H9 (cell line): ENCODE measurements at regions not wholly inside any gene's neighbourhood (a gene's known extent, or its start where the extent isn't known, plus 50 kb on each side); places are given as distances from the start of the nearest gene placed in this dataset.

Experiments used
- DNase-seq: peaks from one replicate; pipeline ENCODE4 v3.0.0-alpha.2; 2017
- H2AFZ ChIP-seq: one replicate; pipeline ENCODE4 v1.6.1; 2013; ENCODE audit warnings: mild to moderate bottlenecking, low read length, control low read depth, moderate library complexity
- H2AK5ac ChIP-seq: 2 replicates; pipeline ENCODE4 v1.6.1; 2013; ENCODE audit warnings: low read length, control low read depth, mixed read lengths; ENCODE audit not compliant: insufficient read length
- H2BK120ac ChIP-seq: one replicate; pipeline ENCODE4 v1.6.1; 2013; ENCODE audit warnings: low read depth, mild to moderate bottlenecking, low read length, control low read depth, inconsistent platforms; ENCODE audit not compliant: poor library complexity, severe bottlenecking
- H2BK12ac ChIP-seq: 2 replicates; pipeline ENCODE4 v1.6.1; 2013; ENCODE audit warnings: low read length, control low read depth, mixed read lengths, low read depth; ENCODE audit not compliant: insufficient read length
- H2BK15ac ChIP-seq: 2 replicates; pipeline ENCODE4 v1.6.1; 2013; ENCODE audit warnings: low read depth, low read length, control low read depth
- H2BK20ac ChIP-seq: one replicate; pipeline ENCODE4 v1.6.1; 2013; ENCODE audit warnings: low read depth, mild to moderate bottlenecking, low read length, control low read depth, inconsistent platforms; ENCODE audit not compliant: poor library complexity, severe bottlenecking
- H2BK5ac ChIP-seq: 2 replicates; pipeline ENCODE4 v1.6.1; 2013; ENCODE audit warnings: low read length, control low read depth, mixed read lengths; ENCODE audit not compliant: insufficient read length
- H3K14ac ChIP-seq: 2 replicates; pipeline ENCODE4 v1.6.1; 2013; ENCODE audit warnings: low read length, control low read depth; ENCODE audit not compliant: insufficient read depth
- H3K18ac ChIP-seq: 2 replicates; pipeline ENCODE4 v1.6.1; 2013; ENCODE audit warnings: low read depth, mild to moderate bottlenecking, mixed read lengths, low read length, control low read depth; ENCODE audit not compliant: insufficient read length
- H3K23ac ChIP-seq: 2 replicates; pipeline ENCODE4 v1.6.1; 2013; ENCODE audit warnings: low read length, control low read depth, mixed read lengths, low read depth; ENCODE audit not compliant: insufficient read length
- H3K23me2 ChIP-seq: 2 replicates; pipeline ENCODE4 v1.6.1; 2013; ENCODE audit warnings: low read depth, mild to moderate bottlenecking, mixed read lengths, low read length, control low read depth; ENCODE audit not compliant: insufficient read length, poor library complexity, severe bottlenecking
- H3K27ac ChIP-seq: 2 replicates; pipeline ENCODE4 v1.5.1; 2013; ENCODE audit warnings: low read length, control low read depth, mixed read lengths, low read depth; ENCODE audit not compliant: insufficient read length
- H3K27me3 ChIP-seq: 2 replicates; pipeline ENCODE4 v1.6.1; 2013; ENCODE audit warnings: low read length, control low read depth, inconsistent platforms; ENCODE audit not compliant: insufficient read depth
- H3K4ac ChIP-seq: 2 replicates; pipeline ENCODE4 v1.6.1; 2013; ENCODE audit warnings: low read depth, mild to moderate bottlenecking, control low read depth, inconsistent platforms, low read length, moderate library complexity
- H3K4me1 ChIP-seq: 2 replicates; pipeline ENCODE4 v1.6.1; 2013; ENCODE audit warnings: low read length, control low read depth, inconsistent platforms; ENCODE audit not compliant: insufficient read depth
- H3K4me2 ChIP-seq: 2 replicates; pipeline ENCODE4 v1.6.1; 2013; ENCODE audit warnings: low read length, control low read depth, mixed read lengths; ENCODE audit not compliant: insufficient read length, insufficient read depth
- H3K56ac ChIP-seq: 2 replicates; pipeline ENCODE4 v1.6.1; 2013; ENCODE audit warnings: low read depth, mild to moderate bottlenecking, mixed read lengths, low read length, control low read depth; ENCODE audit not compliant: insufficient read length
- H3K79me1 ChIP-seq: 2 replicates; pipeline ENCODE4 v1.6.1; 2013; ENCODE audit warnings: low read depth, mild to moderate bottlenecking, moderate library complexity, low read length, control low read depth, inconsistent platforms; ENCODE audit not compliant: insufficient read depth, poor library complexity, severe bottlenecking
- H3K79me2 ChIP-seq: 2 replicates; pipeline ENCODE4 v1.6.1; 2013; ENCODE audit warnings: low read length, control low read depth, inconsistent platforms; ENCODE audit not compliant: insufficient read depth
- H3K9ac ChIP-seq: 2 replicates; pipeline ENCODE4 v1.6.1; 2013; ENCODE audit warnings: low read length, control low read depth, mixed read lengths; ENCODE audit not compliant: insufficient read length; ENCODE audit errors: extremely low read depth
- H3K9me3 ChIP-seq: one replicate; pipeline ENCODE4 v1.6.1; 2013; ENCODE audit warnings: low read depth, low read length, inconsistent platforms; ENCODE audit not compliant: control insufficient read depth
- H3T11ph ChIP-seq: one replicate; pipeline ENCODE4 v1.6.1; 2013; ENCODE audit warnings: mild to moderate bottlenecking, low read length, control low read depth, inconsistent platforms
- H4K20me1 ChIP-seq: one replicate; pipeline ENCODE4 v1.6.1; 2013; ENCODE audit not compliant: control insufficient read depth, insufficient read length, insufficient read depth
- H4K5ac ChIP-seq: 2 replicates; pipeline ENCODE4 v1.6.1; 2013; ENCODE audit warnings: low read depth, mild to moderate bottlenecking, mixed read lengths, low read length, control low read depth; ENCODE audit not compliant: insufficient read length
- H4K8ac ChIP-seq: replicated peaks from 2 replicates; pipeline ENCODE4 v1.6.1; 2013; ENCODE audit warnings: low read length, control low read depth, mixed read lengths, low read depth; ENCODE audit not compliant: insufficient read length
- H4K91ac ChIP-seq: 2 replicates; pipeline ENCODE4 v1.6.1; 2013; ENCODE audit warnings: low read depth, mild to moderate bottlenecking, moderate library complexity, mixed read lengths, low read length, control low read depth; ENCODE audit not compliant: insufficient read length
- H3K27ac Mint-ChIP-seq, 3 experiments: 2 replicates in 2 of 3; 3 replicates in 1 of 3; pipeline ENCODE4 v1.8.0; 2020 to 2021; ENCODE audit warnings: mixed read lengths in 3 of 3, mild to moderate bottlenecking in 1 of 3, moderate library complexity in 1 of 3
- H3K27me3 Mint-ChIP-seq: 2 replicates; pipeline ENCODE4 v1.8.0; 2021; ENCODE audit warnings: low read depth, mild to moderate bottlenecking, moderate library complexity, mixed read lengths
- H3K36me3 Mint-ChIP-seq, 3 experiments: 2 replicates in 2 of 3; 3 replicates in 1 of 3; pipeline ENCODE4 v1.8.0; 2020 to 2021; ENCODE audit warnings: low read depth in 3 of 3, mixed read lengths in 3 of 3; ENCODE audit not compliant: insufficient read depth in 1 of 3
- H3K4me1 Mint-ChIP-seq, 2 experiments: 2 replicates each; pipeline ENCODE4 v1.8.0; 2020; ENCODE audit warnings: mixed read lengths in 2 of 2
- H3K4me3 Mint-ChIP-seq, 2 experiments: 2 replicates in 1 of 2; 3 replicates in 1 of 2; pipeline ENCODE4 v1.8.0; 2020 to 2021; ENCODE audit warnings: mild to moderate bottlenecking in 2 of 2, mixed read lengths in 2 of 2, moderate library complexity in 1 of 2
- H3K9me3 Mint-ChIP-seq, 2 experiments: 2 replicates in 1 of 2; 3 replicates in 1 of 2; pipeline ENCODE4 v1.8.0; 2020; ENCODE audit warnings: mild to moderate bottlenecking in 2 of 2, mixed read lengths in 2 of 2, moderate library complexity in 1 of 2
- CTCF ChIP-seq: fragments of 200-600 bp; sonication (generic); conservative IDR thresholded peaks from 3 replicates; pipeline ENCODE4 v1.8.0; 2021; ENCODE audit warnings: antibody characterized with exemption, mild to moderate bottlenecking
- WGBS: extraction: QIAGEN DNeasy Blood & Tissue Kit; methylation state at CpG from one replicate; pipeline ENCODE4 v1.1.7; 2013; ENCODE audit warnings: missing lambda C conversion rate, low lambda C conversion rate, mixed read lengths; ENCODE audit not compliant: insufficient read length; ENCODE audit errors: extremely low coverage; 5-methylcytosine and 5-hydroxymethylcytosine counted together

- H4K91ac ChIP-seq: no peak overlapping the region
- no peak overlapping the region for H4K5ac ChIP-seq
- no peak overlapping the region for H2BK20ac ChIP-seq
- H2BK5ac ChIP-seq: no peak overlapping the region
- H2AFZ ChIP-seq: no peak overlapping the region
- no peak overlapping the region for H3K27ac Mint-ChIP-seq
- H3K9me3 ChIP-seq: no peaks in the 10 kb centered on the region
- no peak overlapping the region for H3K14ac ChIP-seq
- WGBS: no CpG with 5 or more reads among the region's 1 CpG
- H3K4me1 Mint-ChIP-seq: peaks cover 4 to 7% of the 10 kb centered on the region in 2 experiments
- no peak overlapping the region for H2BK15ac ChIP-seq
- no peak for TF ChIP-seq CTCF
- no peak overlapping the region for H3K4ac ChIP-seq
- H3K27me3 ChIP-seq: no peaks in the 10 kb centered on the region
- H3K4me1 ChIP-seq: no peaks in the 10 kb centered on the region; the same call in 1 of the 2 replicates
- H3K36me3 Mint-ChIP-seq: no peaks in the 10 kb centered on the region; a peak in 1 of 7 replicates
- H3K79me2 ChIP-seq: no peaks in the 10 kb centered on the region
- H3K4me2 ChIP-seq: no peak overlapping the region
- H2AK5ac ChIP-seq: no peak overlapping the region
- no peaks in the 10 kb centered on the region for H3K79me1 ChIP-seq
- H3K23me2 ChIP-seq: no peaks in the 10 kb centered on the region
- no peak overlapping the region for H3K4me3 Mint-ChIP-seq
- no peak overlapping the region for H3K56ac ChIP-seq
- DNase-seq: no peak
- no peaks in the 10 kb centered on the region; the same call in 1 of the 2 replicates for H3K27me3 Mint-ChIP-seq
- no peak overlapping the region for H3K18ac ChIP-seq
- H2BK120ac ChIP-seq: no peak overlapping the region
- no peak overlapping the region for H2BK12ac ChIP-seq
- H4K8ac ChIP-seq: no peak overlapping the region
- H4K20me1 ChIP-seq: no peaks in the 10 kb centered on the region
- H3K27ac ChIP-seq: no peak overlapping the region
- H3K9me3 Mint-ChIP-seq: no peaks in the 10 kb centered on the region
- no peak overlapping the region for H3K9ac ChIP-seq
- H3K23ac ChIP-seq: no peak overlapping the region
- H3T11ph ChIP-seq: no peak overlapping the region
These were observed 103.9 kb upstream of the CHD2 start for GRCh38 chr15:92796161-92796611.
